Brain pericyte (primary cell): ENCODE measurements at regions not wholly inside any gene's neighbourhood (a gene's known extent, or its start where the extent isn't known, plus 50 kb on each side); places are given as distances from the start of the nearest gene placed in this dataset.

Experiments
- DNase-seq: peaks from one replicate; pipeline ENCODE4 v3.0.0-alpha.2; 2012; ENCODE audit warnings: low read depth, low spot score

- no peak for DNase-seq
These were observed 1461.1 kb downstream of the BRD1 start for GRCh38 chr22:48366591-48366990.

DNA sequence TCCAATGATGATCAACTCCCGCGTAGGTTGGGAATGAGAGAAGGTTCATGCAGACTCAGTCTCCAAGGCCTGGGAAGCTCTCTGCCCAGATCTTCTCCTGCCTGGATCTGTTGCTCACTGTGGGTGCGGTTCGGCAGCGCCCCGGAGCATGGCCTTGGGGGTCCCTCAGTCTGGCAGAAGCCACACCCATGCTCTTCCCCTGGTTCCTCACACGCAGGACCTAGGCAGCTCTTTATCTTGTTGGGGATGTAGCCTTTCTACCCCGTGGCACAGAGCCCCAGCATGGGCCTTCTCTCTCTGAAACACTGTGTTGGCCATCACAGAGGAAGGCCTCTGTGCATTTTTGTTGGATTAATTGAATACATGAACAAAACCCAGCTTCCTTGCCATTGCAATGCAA is 1461.6 kb downstream of the BRD1 start:
- DNase-seq: no peak

- no peak for DNase-seq
These were observed 1462.3 kb downstream of the BRD1 start for GRCh38 chr22:48365386-48365785.

DNA sequence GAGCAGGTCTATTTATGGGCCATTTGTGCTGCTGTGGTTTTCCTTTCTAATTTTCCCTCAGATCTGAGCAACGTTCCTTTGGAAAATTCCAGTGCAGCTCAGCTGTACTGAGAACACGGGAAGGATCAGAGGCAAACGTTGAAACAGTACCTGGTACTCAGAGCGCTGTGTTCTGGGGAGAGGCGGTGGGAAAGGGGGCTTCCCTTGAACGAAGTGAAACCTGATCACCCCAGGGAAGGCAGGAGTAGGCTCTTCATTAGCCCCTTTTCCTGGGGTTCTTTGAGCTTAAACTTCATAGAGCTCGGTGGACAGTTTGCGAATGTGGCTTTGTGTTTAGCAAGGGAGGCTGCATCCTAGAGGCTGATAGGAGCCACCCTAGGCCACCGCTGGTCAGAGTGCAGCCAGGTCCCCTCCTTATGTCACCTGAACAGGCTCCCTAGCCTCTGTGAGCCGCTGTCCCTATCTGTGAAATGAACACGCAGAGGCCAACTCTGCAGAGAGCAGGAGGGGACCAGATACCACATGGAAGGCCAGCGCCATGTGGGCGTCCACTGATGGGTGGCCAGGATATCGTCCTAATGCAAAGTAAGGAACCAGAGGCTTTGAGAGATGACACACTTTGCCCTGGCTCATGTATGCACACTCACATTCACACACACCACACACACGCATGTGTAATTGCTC is 1464.8 kb downstream of the BRD1 start:
- DNase-seq: no peak

DNA sequence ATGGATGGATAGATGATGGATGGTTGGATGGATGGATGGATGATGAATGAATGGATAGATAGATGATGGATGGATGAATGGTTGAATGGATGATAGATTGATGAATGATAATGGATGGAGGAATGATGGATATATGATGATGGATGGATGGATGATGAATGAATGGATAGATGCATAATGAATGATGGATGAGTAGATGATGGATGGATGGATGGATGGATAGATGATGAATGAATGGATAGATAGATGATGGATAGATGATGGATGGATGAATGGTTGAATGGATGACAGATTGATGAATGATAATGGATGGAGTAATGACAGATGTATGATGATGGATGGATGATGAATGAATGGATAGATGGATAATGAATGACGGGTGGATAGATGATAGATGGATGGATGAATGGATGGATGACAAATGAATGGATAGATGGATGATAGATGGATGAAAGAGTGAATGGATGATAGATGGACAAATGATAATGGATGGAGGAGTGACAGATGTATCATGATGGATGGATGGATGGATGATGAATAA is 1466.5 kb downstream of the BRD1 start:
- no peak for DNase-seq

DNA sequence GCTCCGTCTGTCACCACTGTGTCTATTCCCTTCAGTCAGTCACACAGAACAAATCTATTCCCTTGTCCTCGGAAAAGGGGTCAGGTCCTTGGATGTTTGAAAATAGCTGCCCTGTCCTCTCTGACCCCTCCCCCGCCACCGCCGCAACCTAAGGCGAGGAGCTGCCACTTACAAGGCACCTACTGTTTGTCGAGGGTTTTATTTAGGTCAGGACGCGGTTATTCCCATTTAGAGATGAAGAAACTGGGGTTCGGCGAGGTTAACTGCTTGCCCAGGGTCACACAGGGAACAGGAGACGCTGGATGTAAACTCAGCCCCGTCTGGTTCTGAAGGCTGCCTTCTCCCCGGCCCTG is 1468.1 kb downstream of the BRD1 start:
- DNase-seq: no peak

DNA sequence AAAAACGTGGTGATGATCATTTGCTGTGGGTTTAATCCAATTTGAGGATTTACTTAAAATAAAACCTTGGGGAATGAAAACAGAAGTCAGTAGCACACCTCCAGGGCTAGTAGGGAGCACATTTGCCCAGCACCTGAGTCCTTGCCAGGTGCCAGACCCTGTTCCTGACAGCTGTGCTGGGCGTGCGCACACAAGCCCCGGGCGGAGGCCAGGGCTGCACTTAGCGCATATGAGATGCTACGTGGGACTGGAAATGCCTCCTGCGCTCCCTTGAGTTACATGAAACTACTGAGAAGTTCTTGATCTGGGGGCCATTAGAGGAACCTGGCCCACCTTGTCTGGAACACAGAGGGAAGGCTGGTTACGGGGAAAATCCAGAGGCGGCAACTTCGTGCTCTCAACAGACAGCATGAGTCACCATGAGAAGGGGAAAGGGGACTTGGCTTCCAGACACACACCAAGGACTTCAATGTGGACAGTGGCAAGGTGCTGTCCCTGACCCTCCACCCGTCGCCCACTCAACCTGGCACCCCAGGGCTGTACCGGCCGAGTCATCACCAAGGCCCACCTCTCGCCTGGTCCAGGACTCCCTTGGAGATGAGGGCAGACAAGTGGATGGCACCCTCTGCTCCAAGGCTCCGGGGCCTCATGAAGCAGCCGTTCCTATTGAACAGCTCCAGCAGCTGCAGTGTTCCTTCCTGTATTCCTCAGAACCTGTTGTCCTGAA is 1468.6 kb downstream of the BRD1 start:
- no peak for DNase-seq

- DNase-seq: no peak
These were observed 1469.7 kb downstream of the BRD1 start for GRCh38 chr22:48357961-48358360.

DNA sequence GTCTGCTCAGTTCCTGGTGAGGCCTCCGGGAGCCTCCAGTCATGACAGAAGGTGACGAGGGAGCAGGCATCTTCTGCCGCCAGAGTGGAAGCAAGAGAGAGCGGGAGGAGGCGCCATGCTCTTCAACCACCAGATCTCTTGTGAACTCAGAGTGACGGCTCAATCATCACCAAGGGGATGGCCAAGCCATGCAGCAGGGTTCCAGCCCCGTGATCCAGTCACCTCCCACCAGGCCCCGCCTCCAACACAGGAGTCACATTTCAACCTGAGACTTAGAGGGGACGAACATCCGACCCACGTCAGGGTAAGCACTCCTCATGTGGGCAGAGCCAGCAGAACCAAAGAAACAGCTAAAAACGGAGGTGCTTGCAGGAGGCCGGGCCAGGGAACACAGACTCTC is 1470.5 kb downstream of the BRD1 start:
- no peak for DNase-seq

- no peak for DNase-seq
These were observed 1470.9 kb downstream of the BRD1 start for GRCh38 chr22:48356731-48357130.

DNA sequence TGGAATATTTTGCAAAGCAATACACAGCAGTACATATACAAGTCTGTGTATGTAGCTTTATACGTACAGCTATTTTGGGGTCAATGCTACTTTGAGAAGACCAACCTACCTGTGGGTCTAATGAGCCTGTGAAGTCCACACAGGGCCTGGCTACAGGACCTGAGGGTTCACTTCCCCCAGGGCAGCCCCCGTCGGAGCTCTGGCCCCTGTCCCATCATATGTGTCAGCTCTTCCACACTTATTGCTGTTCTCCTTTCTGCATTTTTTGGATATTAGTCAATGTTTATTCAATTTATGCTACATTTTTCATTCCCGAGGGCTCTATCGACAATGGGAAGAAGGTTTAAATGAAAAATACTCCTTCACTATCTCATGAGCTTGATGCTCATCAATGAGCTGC is 1473.6 kb downstream of the BRD1 start:
- DNase-seq: no peak

GRCh38 chr22:48353116-48353947 is 1474.3 kb downstream of the BRD1 start:
- DNase-seq: no peak

- DNase-seq: no peak
These were observed 1475.4 kb downstream of the BRD1 start for GRCh38 chr22:48352086-48352911.

GRCh38 chr22:48351376-48352085 is 1476.1 kb downstream of the BRD1 start:
- no peak for DNase-seq

GRCh38 chr22:48350456-48350855 is 1477.2 kb downstream of the BRD1 start:
- DNase-seq: no peak

GRCh38 chr22:48348855-48349254 is 1478.8 kb downstream of the BRD1 start:
- no peak for DNase-seq

GRCh38 chr22:48347311-48347710 is 1480.4 kb downstream of the BRD1 start:
- no peak for DNase-seq

DNA sequence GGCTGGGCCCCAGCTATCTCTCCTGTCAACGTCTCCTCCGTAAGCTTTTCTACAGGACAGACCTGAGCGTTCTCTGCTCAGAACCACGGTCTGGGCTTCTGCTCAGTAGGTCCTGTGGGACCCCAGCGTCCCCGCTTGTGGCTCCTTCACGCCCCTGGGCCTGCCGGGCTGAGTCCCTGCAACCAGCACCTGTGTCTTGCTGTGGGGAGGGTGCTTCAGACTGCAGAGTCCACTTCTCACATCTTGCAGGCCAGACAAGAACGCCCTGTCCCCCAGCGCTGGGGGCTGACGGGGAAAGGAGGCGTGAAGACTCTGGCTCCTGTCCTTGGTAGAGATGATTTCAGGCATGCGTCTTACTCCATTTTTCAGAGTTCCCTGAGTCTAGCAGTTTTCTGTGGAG is 1480.8 kb downstream of the BRD1 start:
- DNase-seq: no peak

GRCh38 chr22:48346311-48346710 is 1481.4 kb downstream of the BRD1 start:
- DNase-seq: no peak

GRCh38 chr22:48345631-48346030 is 1482.0 kb downstream of the BRD1 start:
- no peak for DNase-seq

DNA sequence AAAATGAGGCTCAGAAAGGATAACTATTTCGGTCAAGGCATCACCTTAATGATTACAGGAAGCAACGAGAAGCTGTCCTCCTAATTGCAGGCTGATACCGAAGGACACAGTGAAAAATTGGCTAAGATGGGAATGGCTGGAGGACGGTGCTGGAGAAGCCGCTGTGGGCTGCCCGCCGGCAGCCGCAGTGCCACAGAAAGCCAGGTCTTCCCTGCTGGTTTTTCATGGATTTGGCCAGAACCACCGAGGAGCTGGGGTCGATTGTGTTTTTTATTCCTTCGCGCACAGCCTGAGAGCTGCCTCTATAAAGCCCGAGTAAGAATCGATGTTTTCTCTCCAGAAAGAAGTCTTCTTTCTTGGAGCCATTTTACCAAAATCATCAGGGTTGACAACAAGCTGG is 1484.2 kb downstream of the BRD1 start:
- no peak for DNase-seq
